Tibial nerve (tissue), 3 donors: ENCODE measurements at regions not wholly inside any gene's neighbourhood (a gene's known extent, or its start where the extent isn't known, plus 50 kb on each side); places are given as distances from the start of the nearest gene placed in this dataset.
"Not testable (repeated sequence)": the region's sequence is repeated elsewhere in the genome, so short reads cannot be mapped to it uniquely, and the experiment has no call there.

Experiments used
- CTCF ChIP-seq, 5 experiments: fragments of 200-600 bp in 3 of 5; fragments of 450-650 bp in 2 of 5; sonication (generic) in 3 of 5; IDR thresholded peaks; one replicate each; pipeline ENCODE4 v1.5.1; 2016 to 2019; ENCODE audit warnings: antibody characterized with exemption in 5 of 5, mild to moderate bottlenecking in 3 of 5, moderate library complexity in 2 of 5
- POLR2A ChIP-seq, 2 donors: fragments of 450-650 bp; IDR thresholded peaks; one replicate each; pipeline ENCODE4 v1.6.1; 2017; ENCODE audit warnings: antibody characterized with exemption in 2 of 2, mild to moderate bottlenecking in 2 of 2, moderate library complexity in 2 of 2

- not testable (repeated sequence) for TF ChIP-seq POLR2A, CTCF (IDR thresholded peaks at IDR 0.05)
These were observed 59.5 kb upstream of the NBPF19 start for GRCh38 chr1:149415373-149415772.
